GM19193 (cell line): ENCODE measurements at regions not wholly inside any gene's neighbourhood (a gene's known extent, or its start where the extent isn't known, plus 50 kb on each side); places are given as distances from the start of the nearest gene placed in this dataset.

Experiments
- POLR2A ChIP-seq: IDR thresholded peaks from 4 replicates; pipeline ENCODE4 v1.6.1; 2011; ENCODE audit not compliant: insufficient read depth, insufficient read length; ENCODE audit errors: extremely low read depth

DNA sequence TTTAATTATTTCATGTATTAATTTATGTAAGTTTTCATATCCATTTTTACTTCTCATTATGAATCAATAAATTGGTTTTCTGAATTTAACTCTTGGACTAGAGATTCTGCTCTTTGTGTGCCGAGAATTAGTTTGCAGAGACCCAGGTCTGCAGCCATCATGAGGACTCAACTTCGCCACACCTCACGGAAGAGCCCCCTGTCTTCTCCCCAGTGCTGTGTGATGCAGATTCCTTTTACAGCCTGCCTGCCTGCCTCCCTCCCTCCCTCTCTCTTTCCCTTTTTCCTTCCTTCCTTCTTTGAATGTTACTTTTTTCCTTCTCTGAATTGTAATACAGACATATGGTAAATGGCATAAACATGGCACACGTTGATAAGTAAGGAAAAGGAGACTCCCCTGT is 947.7 kb downstream of the TBC1D22A start:
- no peak for TF ChIP-seq POLR2A

GRCh38 chr22:47705350-47705749 is 942.9 kb downstream of the TBC1D22A start:
- TF ChIP-seq POLR2A, result no peak

- TF ChIP-seq POLR2A, result no peak
These were observed 936.5 kb downstream of the TBC1D22A start for GRCh38 chr22:47698906-47699305.

DNA sequence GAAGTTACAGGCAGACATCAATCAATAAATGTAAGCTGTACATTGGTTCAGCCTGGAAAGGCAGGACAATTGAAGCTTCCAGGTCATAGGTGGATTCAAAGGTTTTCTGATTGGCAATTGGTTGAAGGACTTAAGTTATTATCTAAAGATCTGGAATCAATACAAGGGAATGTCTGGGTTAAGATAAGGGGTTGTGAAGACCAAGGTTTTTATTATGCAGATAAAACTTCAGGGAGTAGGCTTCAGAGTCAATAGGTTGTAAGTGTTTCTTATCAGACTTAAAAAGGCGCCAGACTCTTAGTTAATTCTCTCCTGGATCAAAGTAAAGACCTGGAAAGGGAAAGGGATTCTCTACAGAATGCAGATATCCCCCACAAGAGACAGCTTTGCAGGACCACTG is 935.4 kb downstream of the TBC1D22A start:
- no peak for TF ChIP-seq POLR2A

- TF ChIP-seq POLR2A, result no peak
These were observed 934.3 kb downstream of the TBC1D22A start for GRCh38 chr22:47696776-47697175.

- no peak for TF ChIP-seq POLR2A
These were observed 932.7 kb downstream of the TBC1D22A start for GRCh38 chr22:47695176-47695575.

DNA sequence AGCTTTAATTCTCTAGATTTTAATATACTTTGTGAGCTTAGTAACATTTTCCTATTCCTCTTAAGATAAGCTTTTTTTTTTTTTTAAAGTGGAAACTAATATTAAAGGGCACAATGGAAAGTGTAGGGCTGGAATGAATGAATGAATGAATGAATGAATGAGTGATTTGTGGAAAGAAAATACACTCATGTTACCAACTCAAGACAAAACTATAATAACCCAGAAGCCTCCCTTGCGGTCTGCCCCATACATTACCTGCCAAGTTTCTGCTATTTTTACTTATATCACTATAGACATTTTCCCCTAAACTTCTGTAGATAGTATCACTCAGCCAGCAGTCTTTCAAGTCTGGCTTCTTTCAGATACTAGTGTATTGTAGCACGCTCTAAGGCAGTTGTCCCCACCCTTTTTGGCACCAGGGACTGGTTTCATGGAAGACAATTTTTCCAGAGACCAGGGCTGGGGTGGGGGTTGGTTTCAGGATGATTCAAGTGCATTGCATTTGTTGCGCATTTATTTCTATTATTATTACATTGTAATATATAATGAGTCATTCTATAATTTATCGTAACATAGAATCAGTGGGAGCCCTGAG is 932.2 kb downstream of the TBC1D22A start:
- TF ChIP-seq POLR2A, result no peak

GRCh38 chr22:47693606-47694005 is 931.2 kb downstream of the TBC1D22A start:
- no peak for TF ChIP-seq POLR2A

DNA sequence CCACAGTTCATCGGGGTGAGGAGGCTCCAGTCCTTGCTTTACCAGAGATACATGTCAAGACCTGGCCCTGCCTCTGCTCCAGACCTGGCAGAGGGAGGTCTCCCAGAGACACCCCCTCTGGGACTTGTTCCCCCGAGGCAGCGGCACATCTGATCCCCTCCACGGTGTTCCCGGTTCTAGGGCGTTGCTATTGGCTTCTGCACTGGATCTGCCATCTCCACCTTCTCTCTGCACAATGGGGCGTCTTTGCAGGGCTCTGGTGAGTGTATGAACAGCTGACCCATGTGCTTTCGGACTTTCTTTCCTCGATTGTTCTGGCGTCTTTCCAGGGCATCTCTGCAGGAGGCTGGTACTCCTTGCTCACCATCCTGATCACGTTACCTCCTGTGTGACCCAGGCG is 930.4 kb downstream of the TBC1D22A start:
- no peak for TF ChIP-seq POLR2A

GRCh38 chr22:47691152-47691895 is 928.9 kb downstream of the TBC1D22A start:
- no peak for TF ChIP-seq POLR2A

- TF ChIP-seq POLR2A, result no peak
These were observed 928.1 kb downstream of the TBC1D22A start for GRCh38 chr22:47690586-47690985.

GRCh38 chr22:47690166-47690565 is 927.7 kb downstream of the TBC1D22A start:
- TF ChIP-seq POLR2A, result no peak

DNA sequence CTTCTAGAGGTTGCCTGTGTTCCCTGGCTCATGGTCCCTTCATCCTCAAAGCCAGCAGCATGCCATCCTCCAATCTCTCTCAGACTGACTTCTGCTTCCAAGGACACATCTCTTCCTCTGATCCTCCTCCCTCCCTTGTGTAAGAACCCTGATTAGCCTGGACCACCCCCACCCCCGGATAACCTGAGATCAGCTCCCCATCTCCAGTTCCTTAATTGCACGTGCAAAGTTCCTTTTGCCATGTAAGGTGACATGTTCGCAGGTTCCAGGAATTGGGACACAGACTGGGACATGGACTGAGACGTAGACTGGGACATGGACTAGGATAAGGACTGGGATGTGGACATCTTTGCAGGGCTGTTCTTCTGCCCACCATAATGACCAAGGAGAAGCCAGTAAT is 925.3 kb downstream of the TBC1D22A start:
- TF ChIP-seq POLR2A, result no peak

GRCh38 chr22:47687346-47687655 is 924.9 kb downstream of the TBC1D22A start:
- TF ChIP-seq POLR2A, result no peak

DNA sequence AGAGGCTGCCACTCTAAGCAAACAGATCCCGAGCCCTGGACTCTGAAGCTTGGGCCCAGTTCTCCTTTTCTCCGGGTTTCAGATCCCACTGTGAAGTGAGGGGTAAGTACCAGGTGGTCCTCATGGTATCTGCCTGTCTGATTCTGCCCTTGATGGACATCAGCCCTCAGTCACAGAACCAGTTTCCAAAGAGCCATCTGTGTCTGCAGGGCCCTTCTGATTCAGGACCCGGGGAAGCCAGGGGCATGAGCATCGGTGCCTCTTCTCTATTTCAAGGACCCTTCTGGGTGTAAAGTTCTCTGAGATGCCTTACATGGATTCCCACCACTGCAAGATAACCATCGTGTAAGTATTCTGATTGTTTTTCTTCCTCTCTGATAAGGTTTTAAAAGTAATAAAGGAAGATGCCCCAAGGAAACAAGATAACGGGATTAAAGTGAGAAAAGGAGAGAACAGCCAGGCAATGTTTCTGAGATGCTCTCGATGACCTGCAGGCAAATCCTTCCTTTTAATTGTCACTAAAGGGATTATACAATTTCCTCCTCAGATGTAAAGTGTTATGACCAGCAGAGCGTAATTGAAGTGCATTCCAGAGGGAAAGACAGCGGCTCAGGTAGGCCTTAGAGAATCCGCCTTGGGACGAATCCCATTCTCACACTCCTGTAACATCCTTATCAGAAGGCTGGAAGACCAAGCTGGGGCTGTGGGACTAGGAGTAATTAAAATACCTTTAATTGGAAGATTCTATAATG is 924.3 kb downstream of the TBC1D22A start:
- no peak for TF ChIP-seq POLR2A
